Stimulated activated naive B cell treated with anti-CD40 and anti-IgM and Interleukin-4, amounts not matched to agents 10 μg/mL and 1 μg/mL and 100 μg/mL, for 72 hours (primary cell): ENCODE measurements at regions not wholly inside any gene's neighbourhood (a gene's known extent, or its start where the extent isn't known, plus 50 kb on each side); places are given as distances from the start of the nearest gene placed in this dataset.
"Not testable (repeated sequence)": the region's sequence is repeated elsewhere in the genome, so short reads cannot be mapped to it uniquely, and the experiment has no call there.

Experiments
- ATAC-seq, 2 donors: fragments of 150-1000 bp; cut with Tn5 transposase; replicated peaks; 2 replicates each; pipeline ENCODE4 v1.10.0; 2021; ENCODE audit warnings: moderate library complexity in 1 of 2
- DNase-seq: peaks from one replicate; pipeline ENCODE4 v3.0.0; 2021
- H3K27ac Mint-ChIP-seq: one replicate; pipeline ENCODE4 v1.8.0; 2022; ENCODE audit warnings: mild to moderate bottlenecking, mixed read lengths
- H3K27me3 Mint-ChIP-seq, 2 donors: one replicate each; pipeline ENCODE4 v1.8.0; 2022; ENCODE audit warnings: mixed read lengths in 2 of 2
- H3K36me3 Mint-ChIP-seq, 2 donors: one replicate each; pipeline ENCODE4 v1.8.0; 2022; ENCODE audit warnings: mixed read lengths in 2 of 2, mild to moderate bottlenecking in 1 of 2
- H3K4me1 Mint-ChIP-seq, 2 donors: one replicate each; pipeline ENCODE4 v1.8.0; 2022; ENCODE audit warnings: mixed read lengths in 2 of 2, mild to moderate bottlenecking in 1 of 2
- H3K4me3 Mint-ChIP-seq, 2 donors: one replicate each; pipeline ENCODE4 v1.8.0; 2022; ENCODE audit warnings: mild to moderate bottlenecking in 2 of 2, mixed read lengths in 2 of 2, moderate library complexity in 1 of 2
- H3K9me3 Mint-ChIP-seq, 2 donors: one replicate each; pipeline ENCODE4 v1.8.0; 2022; ENCODE audit warnings: mixed read lengths in 2 of 2, mild to moderate bottlenecking in 1 of 2

GRCh38 chr10:84008878-84009277, 130.4 kb upstream of the GHITM start:
- no peaks in the 10 kb centered on the region for H3K36me3 Mint-ChIP-seq
- no peak overlapping the region for H3K4me3 Mint-ChIP-seq
- peak in 1 of 2 donors; percentile 44 for ATAC-seq
- no peak for DNase-seq
- no peak overlapping the region for H3K27ac Mint-ChIP-seq
- H3K27me3 Mint-ChIP-seq = peaks cover 12 to 17% of the 10 kb centered on the region in 2 donors
- no peaks in the 10 kb centered on the region for H3K9me3 Mint-ChIP-seq
- H3K4me1 Mint-ChIP-seq = peaks cover 0 to 3% of the 10 kb centered on the region in 2 donors

- H3K36me3 Mint-ChIP-seq = no peaks in the 10 kb centered on the region
- peaks cover 21 to 24% of the 10 kb centered on the region in 2 donors for H3K27me3 Mint-ChIP-seq
- no peak for ATAC-seq
- no peak for DNase-seq
- H3K4me1 Mint-ChIP-seq = peaks cover 0 to 3% of the 10 kb centered on the region in 2 donors
- H3K4me3 Mint-ChIP-seq = no peak overlapping the region
- peaks cover 0 to under 1% of the 10 kb centered on the region in 2 donors for H3K9me3 Mint-ChIP-seq
- no peak overlapping the region for H3K27ac Mint-ChIP-seq
These were observed 126.9 kb upstream of the GHITM start for GRCh38 chr10:84012431-84012830.

GRCh38 chr10:84012831-84013458, 126.4 kb upstream of the GHITM start:
- H3K4me1 Mint-ChIP-seq = peaks cover 0 to 3% of the 10 kb centered on the region in 2 donors
- H3K27me3 Mint-ChIP-seq = peaks cover 21% of the 10 kb centered on the region in 2 donors
- no peak overlapping the region for H3K4me3 Mint-ChIP-seq
- peaks cover 0 to 2% of the 10 kb centered on the region in 2 donors for H3K9me3 Mint-ChIP-seq
- H3K27ac Mint-ChIP-seq = no peak overlapping the region
- DNase-seq (peak; percentile 4), ATAC-seq (peak; percentile 92 to 99)
- H3K36me3 Mint-ChIP-seq = no peaks in the 10 kb centered on the region

DNA sequence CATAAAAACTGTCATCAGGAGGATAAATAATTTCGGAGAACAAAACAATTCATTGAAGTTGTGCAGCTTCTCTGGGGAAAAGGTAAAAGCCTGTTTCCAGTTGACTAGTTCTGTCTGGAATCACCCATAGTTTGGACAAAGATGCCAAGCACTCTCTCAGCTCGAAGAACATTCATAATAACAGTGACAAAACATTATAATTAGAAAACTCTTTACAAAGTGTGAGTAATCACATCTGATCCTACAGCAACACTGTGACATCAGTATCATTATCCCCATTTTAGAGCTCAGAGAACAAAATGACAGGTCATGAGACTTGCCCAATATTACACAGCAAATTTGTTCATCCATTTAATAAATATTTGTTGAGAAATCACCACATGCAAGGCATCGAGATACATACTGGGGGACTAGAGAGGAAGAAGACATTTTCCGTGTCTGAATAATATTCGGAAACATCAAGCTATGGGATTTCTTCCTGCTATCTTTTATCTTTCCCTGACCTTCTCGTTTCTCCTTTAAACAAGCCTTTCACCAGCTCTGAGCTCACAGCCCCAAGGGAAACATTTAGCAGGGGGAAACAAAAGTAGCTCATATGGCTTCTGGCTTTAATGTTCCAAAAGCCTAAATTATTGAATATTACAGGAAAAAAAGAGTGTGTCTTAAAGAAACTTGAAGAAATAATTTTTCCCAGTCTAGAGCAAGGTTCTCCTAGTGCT, 123.3 kb upstream of the GHITM start:
- no peaks in the 10 kb centered on the region for H3K36me3 Mint-ChIP-seq
- ATAC-seq (no peak), DNase-seq (no peak)
- peaks cover 8 to 15% of the 10 kb centered on the region in 2 donors for H3K27me3 Mint-ChIP-seq
- H3K9me3 Mint-ChIP-seq = peaks cover 2% of the 10 kb centered on the region in 2 donors
- peaks cover 0 to 3% of the 10 kb centered on the region in 2 donors for H3K4me1 Mint-ChIP-seq
- H3K27ac Mint-ChIP-seq = no peak overlapping the region
- H3K4me3 Mint-ChIP-seq = no peak overlapping the region

- Mint-ChIP-seq H3K4me3 (no peak overlapping the region), H3K4me1 (no peaks in the 10 kb centered on the region), H3K27me3 (peaks cover 4 to 14% of the 10 kb centered on the region in 2 donors), H3K27ac (no peak overlapping the region), H3K9me3 (peaks cover 8 to 15% of the 10 kb centered on the region in 2 donors), H3K36me3 (no peaks in the 10 kb centered on the region)
- DNase-seq = no peak
- ATAC-seq = no peak
These were observed 120.5 kb upstream of the GHITM start for GRCh38 chr10:84018826-84019225.

DNA sequence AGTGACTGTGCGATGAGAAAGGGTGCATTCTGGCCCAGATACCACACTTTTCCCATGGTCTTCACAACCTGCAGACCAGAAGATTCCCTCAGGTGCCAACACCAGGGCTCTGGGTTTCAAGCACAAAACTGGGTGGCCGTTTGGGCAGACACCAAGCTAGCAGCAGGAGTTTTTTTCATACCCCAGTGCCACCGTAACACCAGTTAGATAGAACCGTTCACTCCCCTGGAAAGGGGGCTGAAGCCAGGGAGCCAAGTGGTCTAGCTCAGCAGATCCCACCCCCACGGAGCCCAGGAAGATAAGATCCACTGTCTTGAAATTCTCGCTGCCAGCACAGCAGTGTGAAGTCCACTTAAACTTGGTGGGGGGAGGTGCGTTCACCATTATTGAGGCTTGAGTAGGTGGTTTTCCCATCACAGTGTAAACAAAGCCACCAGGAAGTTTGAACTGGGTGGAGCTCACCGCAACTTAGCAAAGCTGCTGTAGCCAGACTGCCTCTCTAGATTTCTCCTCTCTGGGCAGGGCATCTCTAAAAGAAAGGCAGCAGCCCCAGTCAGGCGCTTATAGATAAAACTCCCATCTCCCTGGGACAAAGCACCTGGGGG, 119.4 kb upstream of the GHITM start:
- H3K27ac Mint-ChIP-seq, H3K36me3 Mint-ChIP-seq, H3K4me3 Mint-ChIP-seq, H3K4me1 Mint-ChIP-seq, ATAC-seq, H3K27me3 Mint-ChIP-seq, DNase-seq: not testable (repeated sequence)
- peaks cover 11 to 15% of the 10 kb centered on the region in 2 donors for H3K9me3 Mint-ChIP-seq

DNA sequence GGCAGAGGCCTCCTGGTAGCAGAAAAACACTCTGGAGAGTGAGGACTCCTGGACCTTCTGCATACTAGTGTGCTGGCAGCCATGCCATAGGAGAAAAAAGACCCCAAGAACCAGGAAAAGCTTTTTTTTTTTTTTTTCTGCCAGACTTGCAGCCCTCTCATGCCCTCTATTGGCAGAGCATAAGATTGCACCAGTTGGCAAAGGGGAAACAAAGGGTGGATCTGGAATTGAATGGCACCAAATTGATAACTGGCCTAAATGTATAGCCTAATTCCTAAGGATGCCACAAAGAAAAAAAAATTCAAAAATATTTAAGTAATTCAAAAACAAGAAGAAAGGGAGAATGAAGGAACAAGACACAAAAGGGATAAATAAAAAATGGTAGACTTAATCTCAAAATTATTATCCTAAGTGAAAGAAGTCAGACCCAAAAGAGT, 112.5 kb upstream of the GHITM start:
- H3K9me3 Mint-ChIP-seq = peaks cover 8 to 10% of the 10 kb centered on the region in 2 donors
- DNase-seq = no peak
- H3K4me3 Mint-ChIP-seq = no peak overlapping the region
- no peak overlapping the region for H3K27ac Mint-ChIP-seq
- no peaks in the 10 kb centered on the region for H3K4me1 Mint-ChIP-seq
- no peak for ATAC-seq
- no peaks in the 10 kb centered on the region for H3K27me3 Mint-ChIP-seq
- H3K36me3 Mint-ChIP-seq = no peaks in the 10 kb centered on the region

GRCh38 chr10:84029840-84030239, 109.5 kb upstream of the GHITM start:
- H3K27ac Mint-ChIP-seq = no peak overlapping the region
- H3K36me3 Mint-ChIP-seq = no peaks in the 10 kb centered on the region
- no peak for ATAC-seq
- no peak for DNase-seq
- H3K27me3 Mint-ChIP-seq = no peaks in the 10 kb centered on the region
- H3K9me3 Mint-ChIP-seq = peaks cover 0 to 3% of the 10 kb centered on the region in 2 donors
- no peak overlapping the region for H3K4me3 Mint-ChIP-seq
- H3K4me1 Mint-ChIP-seq = no peaks in the 10 kb centered on the region

GRCh38 chr10:84038035-84038434, 101.3 kb upstream of the GHITM start:
- H3K36me3 Mint-ChIP-seq = no peaks in the 10 kb centered on the region

DNA sequence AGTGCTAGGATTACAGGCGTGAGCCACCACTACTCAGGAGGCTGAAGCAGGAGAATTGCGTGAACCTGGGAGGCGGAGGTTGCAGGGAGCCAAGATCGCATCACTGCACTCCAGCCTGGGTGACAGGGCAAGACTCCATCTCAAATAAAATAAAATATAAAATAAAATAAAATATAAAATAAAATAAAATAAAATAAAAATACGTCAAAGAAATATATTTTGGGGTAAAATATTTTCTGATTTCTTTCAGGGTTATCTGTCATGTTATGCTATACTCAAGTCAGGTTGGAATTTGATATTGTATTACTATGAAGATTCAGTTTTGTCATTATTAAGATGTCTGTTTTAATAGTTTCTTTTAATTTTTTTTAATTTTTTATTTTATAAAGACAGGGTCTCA, 99.4 kb upstream of the GHITM start:
- DNase-seq (no peak), ATAC-seq (no peak)
- Mint-ChIP-seq H3K27me3 (peaks cover 5 to 8% of the 10 kb centered on the region in 2 donors), H3K4me3 (no peak overlapping the region), H3K27ac (no peak overlapping the region), H3K4me1 (no peaks in the 10 kb centered on the region), H3K9me3 (no peaks in the 10 kb centered on the region), H3K36me3 (no peaks in the 10 kb centered on the region)

More at GRCh38 chr10:84038035-84038434, 101.3 kb upstream of the GHITM start:
- DNase-seq = no peak
- no peak overlapping the region for H3K27ac Mint-ChIP-seq
- ATAC-seq = no peak
- peaks cover 0 to 1% of the 10 kb centered on the region in 2 donors for H3K9me3 Mint-ChIP-seq
- H3K4me3 Mint-ChIP-seq = no peak overlapping the region
- peaks cover 0 to 8% of the 10 kb centered on the region in 2 donors for H3K27me3 Mint-ChIP-seq
- no peaks in the 10 kb centered on the region for H3K4me1 Mint-ChIP-seq

DNA sequence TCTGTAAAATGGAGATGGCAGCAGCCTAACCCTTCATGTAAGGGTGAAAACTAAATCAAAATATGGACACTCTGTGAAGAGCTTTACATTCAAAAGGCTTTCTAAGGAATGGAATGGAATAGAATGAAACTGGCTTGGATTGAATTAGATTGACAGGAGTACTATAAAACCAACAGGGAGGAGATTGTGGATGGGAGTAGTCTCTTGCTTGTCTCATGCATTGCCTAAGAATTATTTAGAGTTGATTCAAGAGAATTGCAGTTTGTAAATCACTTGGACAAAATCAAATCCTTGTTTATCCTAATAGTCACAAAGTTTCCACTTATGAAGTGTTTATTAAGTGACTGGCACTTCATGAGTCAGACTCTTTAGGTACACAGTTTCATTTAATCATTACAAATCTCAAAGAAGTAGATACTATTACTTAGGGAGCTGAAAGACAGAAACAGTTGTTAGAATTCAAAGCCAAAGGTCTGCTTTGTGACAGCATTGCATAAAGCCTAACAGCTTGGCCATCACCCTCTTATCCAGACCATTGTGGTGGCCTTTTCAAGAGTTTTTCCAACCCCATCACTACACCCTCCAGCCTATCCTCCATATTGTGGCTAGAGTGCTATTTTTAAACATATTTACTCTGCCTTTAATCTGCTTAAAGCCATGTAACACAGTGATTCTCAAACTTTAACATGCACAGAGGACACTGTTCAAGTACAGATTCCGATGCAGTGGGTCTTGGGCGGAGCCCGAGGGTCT, 91.9 kb upstream of the GHITM start:
- no peak overlapping the region for H3K27ac Mint-ChIP-seq
- peaks cover 11 to 14% of the 10 kb centered on the region in 2 donors for H3K27me3 Mint-ChIP-seq
- H3K4me3 Mint-ChIP-seq = no peak overlapping the region
- no peaks in the 10 kb centered on the region for H3K36me3 Mint-ChIP-seq
- no peaks in the 10 kb centered on the region for H3K4me1 Mint-ChIP-seq
- DNase-seq (no peak), ATAC-seq (no peak)
- peaks cover 7 to 8% of the 10 kb centered on the region in 2 donors for H3K9me3 Mint-ChIP-seq

DNA sequence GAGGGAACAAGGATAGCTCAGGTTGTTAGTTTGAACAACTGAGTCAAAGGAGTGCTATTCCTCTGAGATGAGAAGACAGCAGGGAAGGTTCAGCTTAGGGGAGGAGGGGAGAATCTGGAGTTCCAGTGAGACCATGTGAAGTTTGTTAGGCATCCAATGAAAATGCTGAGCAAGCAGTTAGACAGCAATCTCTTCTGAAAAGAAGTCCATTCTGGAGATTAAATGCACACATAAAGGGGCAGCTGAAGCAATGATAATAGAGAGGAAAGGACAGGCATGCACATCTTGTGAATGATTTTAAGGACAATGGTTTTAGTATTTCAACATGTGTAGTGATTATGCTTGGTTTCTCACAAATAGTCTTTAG, 89.7 kb upstream of the GHITM start:
- H3K27ac Mint-ChIP-seq = no peak overlapping the region
- no peaks in the 10 kb centered on the region for H3K4me1 Mint-ChIP-seq
- H3K36me3 Mint-ChIP-seq = no peaks in the 10 kb centered on the region
- ATAC-seq (no peak), DNase-seq (no peak)
- H3K9me3 Mint-ChIP-seq = peaks cover 7 to 8% of the 10 kb centered on the region in 2 donors
- H3K27me3 Mint-ChIP-seq = peaks cover 9 to 16% of the 10 kb centered on the region in 2 donors
- no peak overlapping the region for H3K4me3 Mint-ChIP-seq

GRCh38 chr10:84053626-84054025, 85.7 kb upstream of the GHITM start:
- H3K36me3 Mint-ChIP-seq = no peaks in the 10 kb centered on the region
- no peak overlapping the region for H3K4me3 Mint-ChIP-seq
- no peak overlapping the region for H3K27ac Mint-ChIP-seq
- DNase-seq (no peak), ATAC-seq (no peak)
- peaks cover 5 to 6% of the 10 kb centered on the region in 2 donors for H3K9me3 Mint-ChIP-seq
- H3K4me1 Mint-ChIP-seq = no peaks in the 10 kb centered on the region
- peaks cover under 1 to 5% of the 10 kb centered on the region in 2 donors for H3K27me3 Mint-ChIP-seq

GRCh38 chr10:84054743-84055142, 84.6 kb upstream of the GHITM start:
- ATAC-seq = peak in 1 of 2 donors; percentile 23
- Mint-ChIP-seq H3K4me3 (no peak overlapping the region), H3K36me3 (no peaks in the 10 kb centered on the region), H3K4me1 (no peaks in the 10 kb centered on the region), H3K27ac (no peak overlapping the region), H3K27me3 (peaks cover 0 to 5% of the 10 kb centered on the region in 2 donors), H3K9me3 (peaks cover 0 to 2% of the 10 kb centered on the region in 2 donors)
- no peak for DNase-seq
